ENCODE measurements at regions not wholly inside any gene's neighbourhood (a gene's known extent, or its start where the extent isn't known, plus 50 kb on each side); places are given as distances from the start of the nearest gene placed in this dataset.

GRCh38 chr1:173415490-173415889 is 61.6 kb upstream of the PRDX6 start:
- no peak for DNase-seq
- no peak overlapping the region for H3K27ac Mint-ChIP-seq (ENCODE audit: unreplicated experiment)
- peaks cover 2% of the 10 kb centered on the region for H3K4me1 Mint-ChIP-seq (ENCODE audit: low read depth, unreplicated experiment)
- no peak overlapping the region for H3K4me3 Mint-ChIP-seq (ENCODE audit: unreplicated experiment)
- no peaks in the 10 kb centered on the region for H3K9me3 Mint-ChIP-seq (ENCODE audit: unreplicated experiment)
- no peak for TF ChIP-seq CTCF (IDR thresholded peaks at IDR 0.05; ENCODE audit: partially characterized antibody, unreplicated experiment)
- peaks cover 7% of the 10 kb centered on the region for H3K27me3 Mint-ChIP-seq (ENCODE audit: unreplicated experiment)
- no peaks in the 10 kb centered on the region for H3K36me3 Mint-ChIP-seq (ENCODE audit: unreplicated experiment)

GRCh38 chr1:173415905-173416450 is 61.2 kb upstream of the PRDX6 start:
- TF ChIP-seq CTCF (IDR thresholded peaks at IDR 0.05; ENCODE audit: partially characterized antibody, unreplicated experiment), result no peak
- H3K36me3 Mint-ChIP-seq (ENCODE audit: unreplicated experiment), result no peaks in the 10 kb centered on the region
- no peak for DNase-seq
- no peak overlapping the region for H3K4me3 Mint-ChIP-seq (ENCODE audit: unreplicated experiment)
- H3K9me3 Mint-ChIP-seq (ENCODE audit: unreplicated experiment), result no peaks in the 10 kb centered on the region
- H3K4me1 Mint-ChIP-seq (ENCODE audit: low read depth, unreplicated experiment), result peaks cover 2% of the 10 kb centered on the region
- H3K27me3 Mint-ChIP-seq (ENCODE audit: unreplicated experiment), result peaks cover 7% of the 10 kb centered on the region
- H3K27ac Mint-ChIP-seq (ENCODE audit: unreplicated experiment), result no peak overlapping the region

GRCh38 chr1:173417563-173417962 is 59.6 kb upstream of the PRDX6 start:
- no peak for DNase-seq
- Mint-ChIP-seq H3K4me1 (ENCODE audit: low read depth, unreplicated experiment) (peaks cover 5% of the 10 kb centered on the region), H3K36me3 (ENCODE audit: unreplicated experiment) (no peaks in the 10 kb centered on the region), H3K4me3 (ENCODE audit: unreplicated experiment) (no peak overlapping the region), H3K27me3 (ENCODE audit: unreplicated experiment) (peaks cover 4% of the 10 kb centered on the region), H3K9me3 (ENCODE audit: unreplicated experiment) (no peaks in the 10 kb centered on the region), H3K27ac (ENCODE audit: unreplicated experiment) (no peak overlapping the region)
- no peak for TF ChIP-seq CTCF (IDR thresholded peaks at IDR 0.05; ENCODE audit: partially characterized antibody, unreplicated experiment)

- TF ChIP-seq CTCF (IDR thresholded peaks at IDR 0.05; ENCODE audit: partially characterized antibody, unreplicated experiment), result no peak
- Mint-ChIP-seq H3K4me3 (ENCODE audit: unreplicated experiment) (no peak overlapping the region), H3K36me3 (ENCODE audit: unreplicated experiment) (no peaks in the 10 kb centered on the region), H3K27me3 (ENCODE audit: unreplicated experiment) (peaks cover 4% of the 10 kb centered on the region), H3K4me1 (ENCODE audit: low read depth, unreplicated experiment) (peaks cover 5% of the 10 kb centered on the region), H3K27ac (ENCODE audit: unreplicated experiment) (no peak overlapping the region), H3K9me3 (ENCODE audit: unreplicated experiment) (no peaks in the 10 kb centered on the region)
- no peak for DNase-seq
Observed at GRCh38 chr1:173418107-173418985, 58.8 kb upstream of the PRDX6 start.

- H3K27ac Mint-ChIP-seq (ENCODE audit: unreplicated experiment), result no peak overlapping the region
- TF ChIP-seq CTCF (IDR thresholded peaks at IDR 0.05; ENCODE audit: partially characterized antibody, unreplicated experiment), result peak; percentile 98
- no peaks in the 10 kb centered on the region for H3K36me3 Mint-ChIP-seq (ENCODE audit: unreplicated experiment)
- peaks cover 5% of the 10 kb centered on the region for H3K4me1 Mint-ChIP-seq (ENCODE audit: low read depth, unreplicated experiment)
- H3K27me3 Mint-ChIP-seq (ENCODE audit: unreplicated experiment), result peaks cover 3% of the 10 kb centered on the region
- H3K4me3 Mint-ChIP-seq (ENCODE audit: unreplicated experiment), result no peak overlapping the region
- peak; percentile 58 for DNase-seq
- no peaks in the 10 kb centered on the region for H3K9me3 Mint-ChIP-seq (ENCODE audit: unreplicated experiment)
Observed at GRCh38 chr1:173420330-173420806, 56.8 kb upstream of the PRDX6 start.
